Endodermal cell (in vitro differentiated cells): ENCODE measurements at regions not wholly inside any gene's neighbourhood (a gene's known extent, or its start where the extent isn't known, plus 50 kb on each side); places are given as distances from the start of the nearest gene placed in this dataset.

Experiments
- DNase-seq: peaks from one replicate; pipeline ENCODE4 v3.0.0-alpha.2; 2017
- H3K27ac ChIP-seq: 2 replicates; pipeline ENCODE4 v1.5.1; 2013; ENCODE audit warnings: mild to moderate bottlenecking, low read depth, low read length, moderate library complexity
- H3K27me3 ChIP-seq: 2 replicates; pipeline ENCODE4 v1.6.1; 2013; ENCODE audit warnings: mild to moderate bottlenecking, low read length, moderate library complexity; ENCODE audit not compliant: insufficient read depth, control insufficient read depth, poor library complexity, severe bottlenecking
- H3K36me3 ChIP-seq: 2 replicates; pipeline ENCODE4 v1.7.0; 2013; ENCODE audit warnings: mild to moderate bottlenecking, low read length, moderate library complexity; ENCODE audit not compliant: control insufficient read depth, insufficient read depth
- H3K4me1 ChIP-seq: one replicate; pipeline ENCODE4 v1.7.0; 2013; ENCODE audit warnings: low read length; ENCODE audit not compliant: control insufficient read depth, insufficient read depth
- H3K4me3 ChIP-seq: 2 replicates; pipeline ENCODE4 v1.5.1; 2013; ENCODE audit warnings: mild to moderate bottlenecking, low read length, moderate library complexity
- H3K9ac ChIP-seq: 2 replicates; pipeline ENCODE4 v1.6.1; 2013; ENCODE audit warnings: mild to moderate bottlenecking, low read length, moderate library complexity; ENCODE audit not compliant: poor library complexity, severe bottlenecking; ENCODE audit errors: extremely low read depth
- H3K9me3 ChIP-seq: 2 replicates; pipeline ENCODE4 v1.6.1; 2013; ENCODE audit warnings: mild to moderate bottlenecking, low read length, moderate library complexity; ENCODE audit not compliant: control insufficient read depth
- H3K27ac Mint-ChIP-seq: 2 replicates; pipeline ENCODE4 v1.8.0; 2020; ENCODE audit warnings: mixed read lengths
- H3K27me3 Mint-ChIP-seq: 2 replicates; pipeline ENCODE4 v1.8.0; 2021; ENCODE audit warnings: mild to moderate bottlenecking, mixed read lengths; ENCODE audit not compliant: insufficient read depth
- H3K36me3 Mint-ChIP-seq: 2 replicates; pipeline ENCODE4 v1.8.0; 2020; ENCODE audit warnings: low read depth, mixed read lengths
- H3K4me1 Mint-ChIP-seq: 2 replicates; pipeline ENCODE4 v1.8.0; 2020; ENCODE audit warnings: mixed read lengths
- H3K4me3 Mint-ChIP-seq: 2 replicates; pipeline ENCODE4 v1.8.0; 2020; ENCODE audit warnings: mild to moderate bottlenecking, moderate library complexity, mixed read lengths
- H3K9me3 Mint-ChIP-seq: 2 replicates; pipeline ENCODE4 v1.8.0; 2020; ENCODE audit warnings: mild to moderate bottlenecking, mixed read lengths
- CTCF ChIP-seq: fragments of 200-600 bp; sonication (generic); conservative IDR thresholded peaks from 2 replicates; pipeline ENCODE4 v1.5.0; 2021; ENCODE audit warnings: antibody characterized with exemption, mild to moderate bottlenecking
- WGBS, 2 experiments: methylation state at CpG; one replicate each; pipeline versions ENCODE4 v1.1.5 to v1.1.7; 2013; ENCODE audit warnings: missing lambda C conversion rate in 2 of 2, mixed read lengths in 1 of 2; ENCODE audit not compliant: insufficient coverage in 1 of 2, insufficient read length in 1 of 2; 5-methylcytosine and 5-hydroxymethylcytosine counted together

GRCh38 chrX:16431266-16431665, 218.7 kb upstream of the S100G start:
- Mint-ChIP-seq H3K4me1 (peaks cover 6% of the 10 kb centered on the region), H3K4me3 (no peak overlapping the region), H3K27me3 (no peaks in the 10 kb centered on the region), H3K27ac (peak overlapping the region; percentile 42), H3K36me3 (peaks cover 36% of the 10 kb centered on the region), H3K9me3 (no peaks in the 10 kb centered on the region)
- Histone ChIP-seq H3K9me3 (no peaks in the 10 kb centered on the region), H3K4me3 (no peak overlapping the region), H3K36me3 (no peaks in the 10 kb centered on the region), H3K27me3 (no peaks in the 10 kb centered on the region), H3K9ac (no peak overlapping the region), H3K4me1 (no peaks in the 10 kb centered on the region), H3K27ac (no peak overlapping the region)
- no peak for DNase-seq
- WGBS, 2 experiments = 100% methylated on average over 1 of the region's 1 CpG; no CpG with 5 or more reads in 1 of the 2 experiments
- no peak for TF ChIP-seq CTCF

GRCh38 chrX:16433021-16433420, 216.9 kb upstream of the S100G start:
- Histone ChIP-seq H3K36me3 (no peaks in the 10 kb centered on the region), H3K9me3 (no peaks in the 10 kb centered on the region), H3K27me3 (no peaks in the 10 kb centered on the region), H3K4me3 (no peak overlapping the region), H3K4me1 (no peaks in the 10 kb centered on the region), H3K9ac (no peak overlapping the region), H3K27ac (no peak overlapping the region)
- TF ChIP-seq CTCF = no peak
- Mint-ChIP-seq H3K27me3 (no peaks in the 10 kb centered on the region), H3K9me3 (no peaks in the 10 kb centered on the region), H3K36me3 (peaks cover 38% of the 10 kb centered on the region), H3K4me3 (no peak overlapping the region), H3K27ac (no peak overlapping the region), H3K4me1 (peaks cover 19% of the 10 kb centered on the region)
- WGBS, 2 experiments = 95% methylated on average over 3 of the region's 3 CpGs; no CpG with 5 or more reads in 1 of the 2 experiments
- no peak for DNase-seq

- H3K36me3 Mint-ChIP-seq = peaks cover 36% of the 10 kb centered on the region
- 100% methylated on average over 1 of the region's 2 CpGs; no CpG with 5 or more reads in 1 of the 2 experiments for WGBS, 2 experiments
Observed at GRCh38 chrX:16435399-16435986, 214.5 kb upstream of the S100G start.

More at GRCh38 chrX:16435399-16435986, 214.5 kb upstream of the S100G start:
- Histone ChIP-seq H3K36me3 (no peaks in the 10 kb centered on the region), H3K27me3 (no peaks in the 10 kb centered on the region), H3K9ac (no peak overlapping the region), H3K27ac (no peak overlapping the region), H3K9me3 (no peaks in the 10 kb centered on the region), H3K4me3 (no peak overlapping the region), H3K4me1 (no peaks in the 10 kb centered on the region)
- H3K27ac Mint-ChIP-seq = no peak overlapping the region
- no peak for DNase-seq
- H3K4me3 Mint-ChIP-seq = no peak overlapping the region
- peaks cover 19% of the 10 kb centered on the region for H3K4me1 Mint-ChIP-seq
- H3K9me3 Mint-ChIP-seq = no peaks in the 10 kb centered on the region
- no peak for TF ChIP-seq CTCF
- H3K27me3 Mint-ChIP-seq = no peaks in the 10 kb centered on the region
